IMR-90 (cell line): ENCODE measurements at regions not wholly inside any gene's neighbourhood (a gene's known extent, or its start where the extent isn't known, plus 50 kb on each side); places are given as distances from the start of the nearest gene placed in this dataset.

Experiments used
- ATAC-seq: fragments of 200-7000 bp; cut with Tn5 transposase; 2 replicates; pipeline ENCODE4 v1.9.1; 2020; ENCODE audit warnings: low read depth, mild to moderate bottlenecking, moderate library complexity
- BruUV-seq: library from RNA; stranded (reverse); fragments of 400-500 nt; replicated peaks from 2 replicates; lab custom pipeline; 2021; lab: Mats Ljungman, UMichigan
- CTCF ChIA-PET: fragments of 300-600 bp; formaldehyde crosslinking; extraction: SDS; loops from one replicate; lab custom pipeline; 2021; ENCODE audit warnings: antibody characterized with exemption; lab: Yijun Ruan, JAX
- POLR2A ChIA-PET: fragments of 300-600 bp; sonication (Branson Sonifier 250); formaldehyde crosslinking; loops from one replicate; lab custom pipeline; 2022; ENCODE audit warnings: antibody characterized with exemption; ENCODE audit not compliant: unreplicated experiment; lab: Charles Lee
- DNase-seq: peaks from one replicate; pipeline ENCODE4 v3.0.0; 2013
- H2AFZ ChIP-seq: replicated peaks from 2 replicates; pipeline ENCODE3; 2013; ENCODE audit warnings: low read length, mild to moderate bottlenecking; ENCODE audit not compliant: poor library complexity
- H2AK5ac ChIP-seq: 2 replicates; pipeline ENCODE4 v1.6.1; 2013; ENCODE audit warnings: low read depth, low read length, inconsistent platforms
- H2AK9ac ChIP-seq: replicated peaks from 2 replicates; pipeline ENCODE3; 2013; ENCODE audit warnings: mild to moderate bottlenecking, low read depth, low read length, moderate library complexity; ENCODE audit not compliant: poor library complexity
- H2BK120ac ChIP-seq: 2 replicates; pipeline ENCODE4 v1.6.1; 2013; ENCODE audit warnings: low read depth, low read length, inconsistent platforms
- H2BK15ac ChIP-seq: 3 replicates; pipeline ENCODE4 v1.6.1; 2013; ENCODE audit warnings: low read depth, low read length, inconsistent platforms
- H2BK20ac ChIP-seq: 2 replicates; pipeline ENCODE4 v1.6.1; 2013; ENCODE audit warnings: low read depth, mild to moderate bottlenecking, inconsistent platforms, low read length, moderate library complexity
- H2BK5ac ChIP-seq: 2 replicates; pipeline ENCODE4 v1.6.1; 2013; ENCODE audit warnings: mild to moderate bottlenecking, low read depth, low read length, inconsistent platforms; ENCODE audit not compliant: poor library complexity, severe bottlenecking
- H3K14ac ChIP-seq: replicated peaks from 2 replicates; pipeline ENCODE4 v1.6.1; 2013; ENCODE audit warnings: low read depth, low read length, inconsistent platforms
- H3K18ac ChIP-seq: 2 replicates; pipeline ENCODE4 v1.6.1; 2013; ENCODE audit warnings: low read depth, low read length, control low read depth
- H3K23ac ChIP-seq: 2 replicates; pipeline ENCODE4 v1.6.1; 2013; ENCODE audit warnings: low read depth, low read length, inconsistent platforms
- H3K27ac ChIP-seq: 2 replicates; pipeline ENCODE4 v1.5.1; 2013; ENCODE audit warnings: mild to moderate bottlenecking, control low read depth, low read length; ENCODE audit not compliant: insufficient read depth
- H3K27me3 ChIP-seq: 2 replicates; pipeline ENCODE4 v1.6.1; 2013; ENCODE audit warnings: low read length; ENCODE audit not compliant: control insufficient read depth, insufficient read depth
- H3K36me3 ChIP-seq: 2 replicates; pipeline ENCODE4 v1.6.1; 2013; ENCODE audit warnings: low read length, mixed read lengths; ENCODE audit not compliant: control insufficient read depth, insufficient read depth
- H3K4ac ChIP-seq: 2 replicates; pipeline ENCODE4 v1.6.1; 2013; ENCODE audit warnings: low read depth, low read length, inconsistent platforms
- H3K4me1 ChIP-seq: 2 replicates; pipeline ENCODE4 v1.6.1; 2013; ENCODE audit warnings: low read length, mixed read lengths; ENCODE audit not compliant: control insufficient read depth, insufficient read depth
- H3K4me2 ChIP-seq: 2 replicates; pipeline ENCODE4 v1.6.1; 2013; ENCODE audit warnings: low read depth, mild to moderate bottlenecking, control low read depth, low read length, moderate library complexity
- H3K4me3 ChIP-seq: 2 replicates; pipeline ENCODE4 v1.5.1; 2013; ENCODE audit warnings: low read depth, mild to moderate bottlenecking, control low read depth, low read length, moderate library complexity; ENCODE audit not compliant: insufficient read depth
- H3K56ac ChIP-seq: 2 replicates; pipeline ENCODE4 v1.6.1; 2013; ENCODE audit warnings: low read length, inconsistent platforms; ENCODE audit not compliant: insufficient read depth; ENCODE audit errors: extremely low read depth
- H3K79me1 ChIP-seq, 2 experiments: 2 replicates each; pipeline ENCODE4 v1.6.1; 2013; ENCODE audit warnings: low read length in 2 of 2, inconsistent platforms in 1 of 2, low read depth in 1 of 2
- H3K9ac ChIP-seq: 2 replicates; pipeline ENCODE4 v1.6.1; 2013; ENCODE audit warnings: low read depth, low read length, control low read depth
- H3K9me1 ChIP-seq: 2 replicates; pipeline ENCODE4 v1.6.1; 2013; ENCODE audit warnings: low read length, inconsistent platforms; ENCODE audit not compliant: insufficient read depth
- H3K9me3 ChIP-seq: 2 replicates; pipeline ENCODE4 v1.6.1; 2013; ENCODE audit warnings: low read length; ENCODE audit not compliant: control insufficient read depth, insufficient read depth
- H4K20me1 ChIP-seq: 2 replicates; pipeline ENCODE4 v1.6.1; 2013; ENCODE audit warnings: low read length, inconsistent platforms; ENCODE audit not compliant: insufficient read depth
- H4K5ac ChIP-seq: 2 replicates; pipeline ENCODE4 v1.6.1; 2013; ENCODE audit warnings: mild to moderate bottlenecking, low read depth, low read length, control low read depth
- H4K8ac ChIP-seq, 2 experiments: 2 replicates each; pipeline ENCODE4 v1.6.1; 2013; ENCODE audit warnings: low read depth in 2 of 2, low read length in 2 of 2, control low read depth in 1 of 2, inconsistent platforms in 1 of 2
- H4K91ac ChIP-seq: 2 replicates; pipeline ENCODE4 v1.6.1; 2013; ENCODE audit warnings: low read depth, low read length, inconsistent platforms; ENCODE audit not compliant: insufficient read depth
- BHLHE40 ChIP-seq: fragments of 150-350 bp; IDR thresholded peaks from 2 replicates; pipeline ENCODE4 v1.6.1; 2016; ENCODE audit warnings: mild to moderate bottlenecking, low read depth, low read length
- CEBPB ChIP-seq: IDR thresholded peaks from 2 replicates; pipeline ENCODE4 v1.6.1; 2012; ENCODE audit warnings: low read depth, low read length, improper control_type of control experiment
- CHD1 ChIP-seq: IDR thresholded peaks from 2 replicates; pipeline ENCODE4 v1.6.1; 2012; ENCODE audit warnings: low read depth, low read length, improper control_type of control experiment
- CTCF ChIP-seq: conservative IDR thresholded peaks from 2 replicates; pipeline ENCODE4 v1.5.1; 2012; ENCODE audit warnings: mild to moderate bottlenecking, low read depth, low read length, improper control_type of control experiment
- ELK1 ChIP-seq: fragments of 150-350 bp; IDR thresholded peaks from 2 replicates; pipeline ENCODE4 v1.6.1; 2016; ENCODE audit warnings: low read depth, mild to moderate bottlenecking, low read length, moderate library complexity, borderline replicate concordance
- FOS ChIP-seq: fragments of 150-350 bp; IDR thresholded peaks from 2 replicates; pipeline ENCODE4 v1.6.1; 2016; ENCODE audit warnings: low read depth, low read length
- MAFK ChIP-seq: IDR thresholded peaks from 2 replicates; pipeline ENCODE4 v1.6.1; 2012; ENCODE audit warnings: low read depth, low read length, improper control_type of control experiment
- MAZ ChIP-seq: IDR thresholded peaks from 2 replicates; pipeline ENCODE4 v1.6.1; 2012; ENCODE audit warnings: low read depth, mild to moderate bottlenecking, low read length, improper control_type of control experiment, moderate library complexity, borderline replicate concordance
- MXI1 ChIP-seq: IDR thresholded peaks from 2 replicates; pipeline ENCODE4 v1.6.1; 2012; ENCODE audit warnings: low read depth, mild to moderate bottlenecking, low read length, moderate library complexity, borderline replicate concordance
- NFE2L2 ChIP-seq: fragments of 150-350 bp; IDR thresholded peaks from 2 replicates; pipeline ENCODE4 v1.6.1; 2016; ENCODE audit warnings: low read depth, mild to moderate bottlenecking, low read length
- POLR2A ChIP-seq: IDR thresholded peaks from 2 replicates; pipeline ENCODE4 v1.6.1; 2012; ENCODE audit warnings: mild to moderate bottlenecking, low read depth, low read length
- RAD21 ChIP-seq: IDR thresholded peaks from 2 replicates; pipeline ENCODE4 v1.6.1; 2012; ENCODE audit warnings: low read length, improper control_type of control experiment
- RCOR1 ChIP-seq: IDR thresholded peaks from 2 replicates; pipeline ENCODE4 v1.6.1; 2012; ENCODE audit warnings: mild to moderate bottlenecking, low read length, improper control_type of control experiment; ENCODE audit not compliant: insufficient replicate concordance
- RFX5 ChIP-seq: IDR thresholded peaks from 2 replicates; pipeline ENCODE4 v1.8.0; 2012; ENCODE audit warnings: low read depth, mild to moderate bottlenecking, low read length, moderate library complexity
- SMC3 ChIP-seq: fragments of 150-350 bp; IDR thresholded peaks from 2 replicates; pipeline ENCODE4 v1.6.1; 2016; ENCODE audit warnings: low read depth, mild to moderate bottlenecking, antibody characterized with exemption, low read length, moderate library complexity
- USF2 ChIP-seq: fragments of 150-350 bp; IDR thresholded peaks from 2 replicates; pipeline ENCODE4 v1.6.1; 2017; ENCODE audit warnings: mild to moderate bottlenecking, antibody characterized with exemption, low read length, low read depth
- WGBS, 2 experiments: methylation state at CpG; one replicate each; pipeline versions ENCODE4 v1.1.5 to v1.1.7; 2013; ENCODE audit warnings: missing lambda C conversion rate in 2 of 2; ENCODE audit not compliant: insufficient read length in 1 of 2; ENCODE audit errors: extremely low coverage in 2 of 2; 5-methylcytosine and 5-hydroxymethylcytosine counted together
- dilution Hi-C: fragments of 300-500 bp; cut with HindIII; formaldehyde crosslinking; loops from one replicate; pipeline ENCODE4 v1.14.3; 2018; ENCODE audit warnings: low sequenced_read_pairs; ENCODE audit not compliant: unreplicated experiment
- in situ Hi-C: fragments of 300-500 bp; cut with MboI; formaldehyde crosslinking; loops from 3 replicates; pipeline ENCODE4 v1.14.3; 2019; ENCODE audit warnings: low sequenced_read_pairs, inconsistent platforms, mixed read lengths
- intact Hi-C: fragments of 100-400 bp; cut with micrococcal nuclease; formaldehyde crosslinking; loops from 2 replicates; pipeline ENCODE4 v1.10.0; 2022

GRCh38 chr2:121998751-121999150 is 243.3 kb downstream of the TSN start:
- Histone ChIP-seq H4K20me1 (no peaks in the 10 kb centered on the region), H3K9me3 (no peaks in the 10 kb centered on the region), H3K14ac (no peak overlapping the region), H2BK20ac (no peak overlapping the region), H3K9me1 (no peaks in the 10 kb centered on the region), H3K4me3 (no peak overlapping the region), H3K4me2 (no peak overlapping the region), H2BK5ac (no peak overlapping the region), H2AK5ac (no peak overlapping the region), H2BK120ac (no peak overlapping the region), H2AK9ac (no peak overlapping the region), H2AFZ (no peak overlapping the region), H3K79me1 (no peaks in the 10 kb centered on the region), H3K23ac (no peak overlapping the region), H3K18ac (no peak overlapping the region), H4K8ac (no peak overlapping the region), H4K5ac (no peak overlapping the region), H3K36me3 (no peaks in the 10 kb centered on the region), H3K27me3 (0 out of 2 replicates have a peak, but pooled peaks cover 1% of the 10 kb centered on the region), H3K4me1 (no peaks in the 10 kb centered on the region), H2BK15ac (no peak overlapping the region), H3K9ac (no peak overlapping the region), H3K4ac (no peak overlapping the region), H3K27ac (no peak overlapping the region), H4K91ac (no peak overlapping the region), H3K56ac (no peak overlapping the region)
- ChIA-PET POLR2A (no interaction called here), CTCF (interaction anchor here (0.9 kb wide), 1 partner anchor 13 kb away, joined by 3 read pairs; no protein-coding TSS in a partner anchor)
- no TSS peak for BruUV-seq
- no CpG with 5 or more reads among the region's 4 CpGs for WGBS, 2 experiments
- ATAC-seq (no peak), DNase-seq (no peak)
- TF ChIP-seq ELK1 (no peak), RFX5 (no peak), SMC3 (no peak), MXI1 (no peak), CTCF (no peak), MAZ (no peak), RCOR1 (no peak), NFE2L2 (no peak), FOS (no peak), CHD1 (no peak), MAFK (no peak), USF2 (no peak), CEBPB (no peak), RAD21 (no peak), BHLHE40 (no peak), POLR2A (no peak)
- in situ Hi-C loops = no loop called here
- dilution Hi-C loops = no loop called here
- intact Hi-C loops = no loop called here
